H4 (cell line): ENCODE measurements at regions not wholly inside any gene's neighbourhood (a gene's known extent, or its start where the extent isn't known, plus 50 kb on each side); places are given as distances from the start of the nearest gene placed in this dataset.

Source experiments
- DNase-seq: peaks from one replicate; pipeline ENCODE4 v3.0.0-alpha.2; 2015; ENCODE audit warnings: low spot score

- no peak for DNase-seq
Measured at GRCh38 chr5:116389601-116390000, 185.0 kb downstream of the SEMA6A start.

- no peak for DNase-seq
Measured at GRCh38 chr5:116388564-116389258, 185.9 kb downstream of the SEMA6A start.

GRCh38 chr5:116387738-116388137, 186.9 kb downstream of the SEMA6A start:
- no peak for DNase-seq

GRCh38 chr5:116386633-116387032, 188.0 kb downstream of the SEMA6A start:
- DNase-seq, result no peak

- no peak for DNase-seq
Measured at GRCh38 chr5:116382874-116383266, 191.8 kb downstream of the SEMA6A start.

- DNase-seq, result no peak
Measured at GRCh38 chr5:116382032-116382873, 192.4 kb downstream of the SEMA6A start.

GRCh38 chr5:116381201-116381600, 193.4 kb downstream of the SEMA6A start:
- no peak for DNase-seq

- no peak for DNase-seq
Measured at GRCh38 chr5:116380621-116381020, 194.0 kb downstream of the SEMA6A start.

- no peak for DNase-seq
Measured at GRCh38 chr5:116379306-116379705, 195.3 kb downstream of the SEMA6A start.

GRCh38 chr5:116378777-116379121, 195.9 kb downstream of the SEMA6A start:
- DNase-seq, result no peak

- no peak for DNase-seq
Measured at GRCh38 chr5:116378007-116378776, 196.4 kb downstream of the SEMA6A start.

GRCh38 chr5:116377276-116378006, 197.2 kb downstream of the SEMA6A start:
- no peak for DNase-seq

GRCh38 chr5:116375926-116376325, 198.7 kb downstream of the SEMA6A start:
- DNase-seq, result no peak

GRCh38 chr5:116374434-116374852, 200.2 kb downstream of the SEMA6A start:
- no peak for DNase-seq

GRCh38 chr5:116372931-116373597, 201.6 kb downstream of the SEMA6A start:
- DNase-seq, result no peak

GRCh38 chr5:116371935-116372334, 202.7 kb downstream of the SEMA6A start:
- no peak for DNase-seq

GRCh38 chr5:116371431-116371830, 203.2 kb downstream of the SEMA6A start:
- no peak for DNase-seq

- DNase-seq, result no peak
Measured at GRCh38 chr5:116370886-116371285, 203.7 kb downstream of the SEMA6A start.

- DNase-seq, result no peak
Measured at GRCh38 chr5:116370149-116370548, 204.5 kb downstream of the SEMA6A start.

GRCh38 chr5:116365006-116365496, 209.6 kb downstream of the SEMA6A start:
- DNase-seq, result no peak

GRCh38 chr5:116363780-116364179, 210.8 kb downstream of the SEMA6A start:
- no peak for DNase-seq
